GM21786 (cell line): ENCODE measurements at regions not wholly inside any gene's neighbourhood (a gene's known extent, or its start where the extent isn't known, plus 50 kb on each side); places are given as distances from the start of the nearest gene placed in this dataset.

Source experiments
- ATAC-seq: cut with Tn5 transposase; IDR thresholded peaks from one replicate; pipeline ENCODE4 v1.9.1; 2021; ENCODE audit not compliant: unreplicated experiment

DNA sequence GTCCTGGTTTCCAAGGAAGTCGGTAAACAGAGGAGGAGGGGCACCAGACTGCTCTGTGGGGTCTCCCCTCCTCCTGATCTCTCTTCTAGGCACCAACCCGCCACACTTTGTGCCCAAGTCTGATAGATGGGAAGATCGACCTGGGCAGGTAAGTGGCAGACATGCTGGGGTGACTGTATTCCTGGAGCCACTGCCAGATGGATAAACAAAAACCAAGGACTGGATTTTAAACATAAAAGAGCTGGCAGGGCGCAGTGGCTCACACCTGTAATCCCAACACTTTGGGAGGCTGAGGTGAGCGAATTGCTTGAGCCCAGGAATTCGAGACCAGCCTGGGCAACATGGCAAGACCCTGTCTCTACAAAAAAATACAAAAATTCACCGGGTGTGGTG is 181.2 kb downstream of the ANAPC1 start:
- no peak for ATAC-seq

DNA sequence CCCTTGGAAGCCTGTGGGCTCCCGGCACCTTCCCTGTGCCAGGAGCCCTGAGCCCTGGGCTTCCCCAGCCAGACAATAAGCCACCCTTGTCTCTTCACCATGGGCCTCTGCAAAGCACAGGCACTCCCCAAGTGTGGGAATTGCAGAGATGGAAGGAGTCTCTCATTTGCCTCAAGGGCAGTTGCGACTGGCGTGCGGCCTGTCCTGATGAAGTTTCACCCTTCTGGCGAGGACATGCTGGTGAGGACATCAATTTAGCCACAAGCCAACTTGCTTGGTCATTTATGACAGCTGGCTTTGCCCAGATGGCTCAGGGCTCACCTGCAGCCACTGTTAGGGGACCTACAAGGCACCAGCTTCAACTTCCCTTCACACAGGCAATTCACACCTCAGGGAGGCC is 180.2 kb downstream of the ANAPC1 start:
- ATAC-seq = no peak

DNA sequence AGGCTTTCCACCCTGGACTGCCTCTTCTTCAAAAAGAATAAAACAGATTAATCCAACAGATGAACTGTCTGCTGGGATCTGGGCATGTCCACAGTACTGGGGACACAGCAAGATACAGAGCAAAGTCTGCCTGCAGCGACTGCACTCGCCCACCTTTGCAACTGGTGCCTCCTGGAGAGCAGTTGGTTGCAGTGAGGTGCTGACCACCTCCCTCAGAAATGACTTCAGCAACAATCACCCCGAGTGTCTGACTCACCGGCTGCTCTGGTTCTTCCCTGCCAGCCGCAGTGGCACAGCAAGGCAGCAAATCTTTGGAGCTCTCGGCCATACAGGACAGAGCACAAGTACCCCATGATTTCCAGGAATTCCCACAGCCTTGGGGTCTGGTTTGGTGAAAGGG is 179.7 kb downstream of the ANAPC1 start:
- no peak for ATAC-seq

DNA sequence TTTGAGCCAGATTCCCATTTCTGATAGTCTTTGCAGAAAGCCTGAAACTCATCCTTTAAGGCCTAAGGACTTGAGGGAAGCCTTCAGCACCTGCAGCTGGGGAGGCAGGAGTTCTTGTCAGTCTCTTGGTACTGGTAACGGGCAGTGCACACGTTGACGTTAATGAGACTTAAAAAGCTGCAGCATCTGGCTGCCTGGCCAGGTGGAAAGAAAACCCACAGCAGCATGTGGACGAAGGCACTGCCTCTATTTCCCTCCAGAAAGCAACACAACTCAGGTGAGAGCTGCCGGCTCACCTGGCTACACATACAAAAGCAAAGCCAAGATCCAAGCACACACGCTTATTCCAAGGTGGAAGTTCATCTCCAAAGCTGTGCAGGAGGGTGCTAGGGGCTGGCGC is 178.8 kb downstream of the ANAPC1 start:
- ATAC-seq = peak; percentile 24

DNA sequence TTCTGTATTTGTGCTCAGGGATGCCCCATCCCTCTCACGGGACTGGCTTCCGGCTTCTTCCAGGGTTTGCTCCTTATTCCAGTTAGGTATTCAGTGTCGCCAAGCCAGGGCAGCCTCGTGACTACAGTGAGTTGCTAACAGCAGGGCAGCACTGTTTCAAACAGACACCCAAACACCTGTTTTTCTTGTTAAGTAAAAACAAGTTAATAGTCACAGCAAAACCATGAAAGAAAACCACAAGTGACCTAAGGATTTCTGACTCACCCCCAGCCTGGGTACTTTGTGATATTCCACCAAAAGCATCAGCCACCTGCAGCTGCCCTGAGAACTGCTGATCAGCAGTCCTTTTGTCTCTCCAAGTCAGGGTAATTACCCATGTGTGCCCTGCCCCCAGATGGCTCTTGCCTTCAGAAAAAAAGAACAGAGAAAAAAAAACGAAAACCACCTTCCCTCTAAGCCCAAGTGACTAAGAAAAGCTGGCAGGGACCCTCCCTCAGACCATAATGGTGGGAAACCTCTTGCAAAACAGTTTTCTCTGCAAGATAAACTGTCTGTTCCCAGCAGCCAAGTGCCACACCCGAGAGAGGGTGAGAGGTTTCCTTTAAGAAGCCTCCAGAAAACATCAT is 178.2 kb downstream of the ANAPC1 start:
- ATAC-seq = peak; percentile 91

DNA sequence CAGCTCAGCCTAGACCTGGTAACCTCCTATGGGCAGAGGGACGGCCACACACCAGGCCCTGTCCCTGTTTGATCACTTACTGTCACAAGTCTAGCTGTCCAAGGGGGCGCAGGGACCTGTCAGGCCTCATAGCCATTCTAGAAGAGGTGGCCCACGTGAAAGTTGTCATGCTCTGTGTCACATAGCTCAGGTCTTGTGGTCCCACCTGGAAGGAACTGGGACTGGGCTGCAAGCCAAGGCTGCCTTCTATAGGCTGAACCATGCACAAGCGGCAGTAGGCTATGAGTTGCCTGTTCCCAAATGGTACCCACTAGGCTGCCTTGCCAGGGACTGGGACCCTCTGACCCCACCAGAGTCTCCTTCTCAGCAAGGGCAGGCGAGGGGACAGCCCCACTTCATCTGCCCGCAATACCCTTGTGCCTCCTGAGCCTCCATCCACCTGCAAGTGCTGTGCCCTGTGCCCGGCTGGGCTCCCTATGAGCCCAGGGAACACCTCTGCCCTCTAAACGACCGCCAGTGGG is 177.5 kb downstream of the ANAPC1 start:
- ATAC-seq = no peak

DNA sequence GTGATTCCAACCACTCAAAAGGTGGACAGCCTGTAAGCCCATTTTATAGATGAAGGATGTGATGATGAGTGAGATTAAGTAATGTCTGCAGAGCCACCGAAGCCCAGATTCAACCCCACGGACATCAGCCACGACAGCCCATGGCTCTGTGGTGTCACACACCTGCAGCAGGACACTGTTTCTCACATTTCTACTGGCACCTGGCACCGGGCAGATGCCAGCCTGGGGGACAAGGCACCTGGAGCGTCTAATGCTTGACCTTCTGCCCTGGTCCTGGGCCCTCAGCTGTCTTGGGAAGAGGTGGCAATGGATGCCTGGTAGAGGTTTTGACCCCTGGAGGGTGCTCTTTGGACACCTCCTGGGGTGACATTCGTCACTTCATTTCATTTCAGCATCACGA is 176.3 kb downstream of the ANAPC1 start:
- ATAC-seq = no peak

DNA sequence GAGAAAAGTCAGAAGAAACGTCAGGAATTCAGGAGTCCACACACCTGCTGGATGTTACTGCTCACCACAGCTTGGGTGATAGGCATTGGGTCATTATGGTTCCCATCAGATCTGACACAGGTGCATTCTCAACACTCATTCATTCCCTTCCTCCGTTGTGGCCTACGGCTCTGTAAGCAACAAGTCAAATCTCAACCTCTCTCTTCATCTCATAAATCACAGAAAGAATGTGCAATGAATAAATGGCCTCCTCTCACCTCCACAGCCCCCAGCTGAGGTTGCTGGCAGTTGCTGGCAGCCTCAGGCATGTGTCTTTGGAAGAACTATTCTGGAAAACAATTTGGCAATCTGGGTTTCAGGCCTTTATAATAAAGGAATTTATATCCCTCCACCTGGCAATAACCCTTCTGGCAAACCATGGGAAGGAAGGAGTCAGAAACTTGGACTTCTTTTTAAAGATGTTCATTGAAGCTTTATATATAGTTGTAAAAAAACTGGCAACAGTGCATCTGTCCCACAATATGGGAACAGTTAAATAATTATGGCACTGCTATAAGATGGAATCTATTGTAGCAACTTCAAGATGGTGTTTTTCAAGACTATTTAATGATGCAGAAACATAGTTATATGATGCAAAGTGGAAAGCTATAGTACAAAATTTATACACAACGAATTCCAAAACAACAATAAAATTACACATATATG is 175.4 kb downstream of the ANAPC1 start:
- ATAC-seq = no peak

DNA sequence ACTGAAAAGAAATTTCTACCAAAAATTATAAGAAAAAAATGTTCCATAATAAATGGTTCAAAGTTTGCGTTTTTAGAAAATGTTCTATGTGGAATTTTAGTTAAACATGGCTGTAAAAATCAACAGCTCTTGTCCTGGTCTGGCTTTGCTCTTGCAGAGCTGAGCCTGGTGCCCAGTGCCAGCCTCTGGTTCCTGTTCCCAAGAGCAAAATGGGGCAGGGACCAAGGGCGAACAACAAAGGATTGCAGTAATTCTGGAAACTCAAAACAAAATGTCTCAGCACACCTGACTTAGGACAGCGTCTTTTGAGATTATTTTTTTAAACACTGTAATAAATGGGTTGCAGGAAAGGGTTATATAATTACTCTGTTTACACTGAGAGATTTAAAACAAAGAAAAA is 174.7 kb downstream of the ANAPC1 start:
- ATAC-seq = no peak

DNA sequence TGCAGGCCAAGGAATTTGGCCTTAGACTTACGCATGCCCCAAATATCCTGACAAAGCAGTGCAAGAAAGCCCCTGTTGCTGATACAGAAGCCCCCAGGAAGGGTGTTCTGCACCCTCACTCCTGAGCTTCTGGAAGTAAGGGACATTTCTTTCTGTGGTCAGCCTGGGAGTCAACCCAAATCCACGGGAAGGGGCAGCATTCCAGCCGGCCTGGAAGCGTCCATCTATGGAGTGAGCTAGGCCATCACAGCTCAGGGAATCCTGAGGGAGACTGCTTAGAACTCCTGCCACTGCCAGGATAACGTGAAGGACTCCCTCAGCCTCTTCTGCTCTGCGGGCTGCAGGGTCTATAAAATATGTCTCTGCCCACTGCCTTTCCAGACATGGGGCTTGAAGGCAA is 173.9 kb downstream of the ANAPC1 start:
- ATAC-seq = no peak

DNA sequence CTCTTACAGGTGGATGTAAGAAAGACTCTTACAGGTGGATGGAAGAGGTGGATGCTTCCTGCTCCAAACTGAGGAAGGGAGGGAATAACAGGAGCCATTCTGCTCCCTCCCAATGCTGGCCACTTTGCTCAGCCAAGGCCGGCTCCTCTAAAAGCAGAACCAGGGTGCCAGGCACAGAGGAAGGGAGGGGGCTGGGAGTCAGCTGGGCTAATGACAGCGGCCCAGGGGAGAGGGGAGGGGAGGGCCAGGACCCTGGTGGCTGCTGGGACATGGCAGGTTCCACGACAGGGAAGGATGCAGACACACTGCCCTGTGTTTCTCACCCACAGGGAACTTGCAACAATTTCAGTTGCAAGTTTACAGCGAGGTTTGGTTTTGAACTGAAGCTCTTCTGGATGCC is 173.4 kb downstream of the ANAPC1 start:
- no peak for ATAC-seq

- no peak for ATAC-seq
Observed at GRCh38 chr2:111711270-111711669, 172.7 kb downstream of the ANAPC1 start.

- no peak for ATAC-seq
Observed at GRCh38 chr2:111712361-111712760, 171.6 kb downstream of the ANAPC1 start.

DNA sequence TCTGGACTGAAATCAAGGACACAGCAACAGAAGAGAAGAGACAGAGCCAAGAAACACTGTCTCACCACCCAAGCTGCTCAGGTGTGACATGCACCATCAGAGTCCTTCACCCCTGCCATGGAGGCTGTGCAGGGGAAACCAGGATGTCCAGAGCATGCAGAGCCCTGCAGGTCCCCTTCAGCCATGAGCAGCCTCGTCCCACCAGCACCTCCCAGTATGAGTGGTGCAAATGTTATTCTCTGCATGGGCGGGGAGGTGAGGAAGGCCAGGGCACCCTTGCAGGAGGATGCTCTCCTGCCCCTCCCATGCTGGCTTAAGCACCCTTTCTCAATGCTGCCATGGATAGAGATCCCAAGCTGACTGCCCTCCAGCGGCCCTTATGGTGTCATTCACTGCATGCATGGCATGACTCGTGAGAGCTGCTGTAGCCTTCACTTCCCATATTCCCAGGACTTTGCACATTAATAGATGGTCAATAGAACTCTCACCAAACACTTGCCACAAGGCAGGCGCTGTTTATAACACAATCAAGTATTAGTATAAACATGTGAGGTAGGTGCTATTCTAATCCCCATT is 171.0 kb downstream of the ANAPC1 start:
- no peak for ATAC-seq

DNA sequence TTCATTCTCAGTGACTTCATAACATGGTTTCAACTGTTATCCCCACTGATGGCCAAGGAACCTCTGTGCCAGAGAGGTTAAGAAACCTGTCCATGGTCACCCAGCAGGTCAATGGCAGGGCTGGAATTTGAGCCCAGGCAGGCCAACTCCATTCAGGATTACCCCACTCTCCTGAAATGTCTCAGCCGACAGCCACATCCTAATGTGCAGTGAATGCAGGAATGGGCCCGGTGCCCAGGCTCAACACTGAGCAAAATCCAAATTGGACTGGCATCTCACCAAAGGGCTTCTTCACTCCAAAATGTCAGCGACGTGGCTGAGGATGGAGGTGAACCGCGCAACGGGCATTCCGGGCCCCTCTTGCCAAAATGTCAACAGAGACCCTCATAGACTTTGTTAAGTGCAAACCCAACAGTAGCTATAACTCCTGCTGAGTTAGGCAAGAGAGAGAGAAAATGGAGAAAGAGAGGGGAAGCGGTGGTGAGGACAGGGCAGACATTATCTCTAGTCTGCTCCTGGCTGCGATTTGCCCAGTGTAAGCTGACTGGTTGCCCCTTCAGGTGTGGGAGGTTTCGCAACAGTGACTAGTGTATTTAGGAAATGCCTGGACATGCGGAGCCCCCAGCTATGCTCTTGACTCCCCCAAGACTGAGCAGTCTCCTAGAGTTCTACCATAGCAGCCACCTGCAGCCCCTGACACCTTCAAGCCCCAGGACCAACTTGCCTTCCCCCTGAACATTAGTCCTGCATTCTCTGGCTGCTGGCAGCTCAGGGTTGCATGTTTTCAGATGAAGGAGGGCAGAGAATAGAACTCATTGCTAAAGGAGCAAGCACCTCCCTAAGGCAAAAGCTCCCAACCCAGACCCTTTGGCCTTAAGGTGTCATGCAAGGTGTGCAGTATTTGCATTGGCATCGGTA is 167.7 kb downstream of the ANAPC1 start:
- no peak for ATAC-seq

- ATAC-seq = no peak
Observed at GRCh38 chr2:111716905-111717775, 166.9 kb downstream of the ANAPC1 start.
